HG03521 (cell line): ENCODE measurements at regions not wholly inside any gene's neighbourhood (a gene's known extent, or its start where the extent isn't known, plus 50 kb on each side); places are given as distances from the start of the nearest gene placed in this dataset.

ENCODE experiments used
- ATAC-seq: cut with Tn5 transposase; IDR thresholded peaks from one replicate; pipeline ENCODE4 v1.9.1; 2021; ENCODE audit warnings: mild to moderate bottlenecking, moderate library complexity; ENCODE audit not compliant: unreplicated experiment

DNA sequence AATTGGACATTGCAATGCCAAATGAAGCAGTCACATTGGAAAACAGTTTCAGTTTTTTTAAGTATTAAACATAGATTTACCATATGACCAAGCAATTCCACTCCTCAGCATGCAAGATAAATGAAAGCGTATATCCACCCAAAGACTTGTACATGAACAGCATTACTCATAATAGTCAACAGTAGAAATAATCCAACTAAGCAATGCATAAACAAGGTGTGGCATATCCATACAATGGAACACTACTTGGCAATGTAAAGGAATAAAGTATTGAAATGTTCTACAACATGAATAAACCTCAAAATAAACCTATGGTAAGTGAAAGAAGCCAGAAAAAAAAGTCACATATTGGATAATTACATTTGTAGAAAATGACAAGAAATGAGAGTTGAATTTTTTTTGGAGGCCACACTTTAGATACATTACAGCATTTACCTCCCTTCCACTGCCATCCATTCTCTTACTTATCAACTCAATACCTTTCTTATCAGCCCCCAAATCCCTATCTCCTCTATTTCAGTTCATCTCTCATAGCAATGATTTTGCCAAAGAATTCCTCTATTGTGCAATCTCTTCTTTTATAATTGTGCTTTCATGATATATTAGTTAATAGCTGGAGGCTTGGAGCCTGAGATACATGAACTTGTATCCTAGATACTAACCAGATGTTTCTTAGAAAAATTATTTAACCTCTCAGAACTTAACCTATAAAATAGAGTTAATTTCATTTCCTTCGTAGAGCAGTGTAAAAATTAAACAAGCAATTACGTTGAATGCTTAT lies 414.2 kb upstream of the C1orf87 start:
- no peak for ATAC-seq

GRCh38 chr1:60483509-60483908 lies 409.9 kb upstream of the C1orf87 start:
- no peak for ATAC-seq

- ATAC-seq = no peak
Observed at GRCh38 chr1:60470246-60470645, 396.7 kb upstream of the C1orf87 start.

DNA sequence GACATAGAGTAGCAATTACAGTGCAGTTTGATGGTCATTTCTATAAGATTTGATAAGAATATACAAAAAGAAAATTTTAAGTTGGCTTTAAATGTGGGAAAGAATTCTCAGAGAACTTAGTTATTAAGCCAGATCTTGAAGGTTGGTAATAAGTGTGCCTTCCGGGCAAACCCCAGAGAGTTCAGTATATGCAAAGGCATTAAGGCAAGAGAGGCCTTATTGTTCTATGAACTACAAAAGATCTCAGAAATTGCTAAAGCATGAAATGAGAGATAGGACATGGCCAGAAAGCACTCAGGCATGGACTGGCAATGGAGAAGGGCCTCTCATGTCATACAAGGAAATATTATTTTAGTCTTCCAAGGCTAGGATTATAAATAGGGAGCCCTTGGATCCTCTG lies 390.2 kb upstream of the C1orf87 start:
- no peak for ATAC-seq

DNA sequence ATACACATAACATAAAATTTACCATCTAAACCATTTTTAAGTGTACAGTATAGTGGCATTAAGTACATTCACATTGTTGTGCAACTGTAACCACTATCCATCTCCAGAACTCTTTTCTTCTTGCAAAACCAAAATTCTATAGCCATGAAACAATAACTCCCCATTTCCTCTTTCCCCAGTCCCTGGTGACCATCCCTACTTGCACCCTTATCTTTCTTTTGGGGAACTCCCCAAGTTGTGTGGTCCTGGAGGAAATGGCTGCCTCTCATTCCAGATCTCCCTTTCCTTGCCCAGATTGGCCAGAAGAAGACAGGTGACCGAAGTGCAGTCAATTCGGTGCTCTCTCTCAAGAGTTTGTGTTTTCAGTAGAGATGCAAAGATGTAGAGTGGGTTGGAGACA lies 389.6 kb upstream of the C1orf87 start:
- no peak for ATAC-seq

GRCh38 chr1:60461925-60462595 lies 388.5 kb upstream of the C1orf87 start:
- ATAC-seq = no peak

- no peak for ATAC-seq
Observed at GRCh38 chr1:60458111-60458510, 384.5 kb upstream of the C1orf87 start.

- no peak for ATAC-seq
Observed at GRCh38 chr1:60449876-60450275, 376.3 kb upstream of the C1orf87 start.

DNA sequence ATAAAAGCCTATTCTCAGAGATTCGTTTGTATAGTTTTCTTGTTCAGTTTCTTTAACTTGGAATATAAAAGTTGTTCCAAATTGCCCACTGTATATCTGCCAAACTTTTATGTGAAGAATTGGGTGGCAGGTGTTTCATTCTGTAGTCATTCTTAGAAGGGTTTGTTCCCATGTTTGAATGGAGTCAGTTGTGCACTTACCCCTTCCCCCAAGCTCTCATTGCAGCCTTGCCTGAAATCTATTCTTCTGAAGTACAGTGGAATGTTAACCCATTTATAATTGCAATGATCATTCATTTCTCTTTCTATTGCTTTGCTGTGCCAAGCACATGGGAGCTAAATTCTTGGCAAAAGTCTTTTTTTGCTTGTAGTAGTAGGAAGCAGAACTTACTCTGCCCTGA lies 375.3 kb upstream of the C1orf87 start:
- ATAC-seq = no peak

- ATAC-seq = no peak
Observed at GRCh38 chr1:60444680-60445079, 371.1 kb upstream of the C1orf87 start.

DNA sequence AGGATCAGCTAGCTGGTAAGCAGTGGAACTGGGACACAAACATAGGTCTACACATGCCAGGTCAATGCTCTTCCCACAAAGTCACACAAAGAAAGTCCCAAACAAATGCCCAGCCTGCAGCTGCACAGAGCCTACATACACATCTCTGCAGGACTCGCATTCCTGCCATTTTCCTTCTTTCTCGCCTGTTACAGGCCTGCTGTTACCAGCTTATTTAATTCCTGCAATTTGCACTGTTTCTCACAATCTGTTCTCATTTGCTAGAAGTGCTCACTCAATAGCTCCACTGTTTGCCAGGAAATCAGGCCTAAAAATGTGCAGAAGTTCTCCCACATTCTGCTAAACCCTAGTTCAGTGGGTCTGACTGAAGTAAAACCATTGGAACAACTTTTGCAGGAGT lies 362.6 kb upstream of the C1orf87 start:
- ATAC-seq = no peak

DNA sequence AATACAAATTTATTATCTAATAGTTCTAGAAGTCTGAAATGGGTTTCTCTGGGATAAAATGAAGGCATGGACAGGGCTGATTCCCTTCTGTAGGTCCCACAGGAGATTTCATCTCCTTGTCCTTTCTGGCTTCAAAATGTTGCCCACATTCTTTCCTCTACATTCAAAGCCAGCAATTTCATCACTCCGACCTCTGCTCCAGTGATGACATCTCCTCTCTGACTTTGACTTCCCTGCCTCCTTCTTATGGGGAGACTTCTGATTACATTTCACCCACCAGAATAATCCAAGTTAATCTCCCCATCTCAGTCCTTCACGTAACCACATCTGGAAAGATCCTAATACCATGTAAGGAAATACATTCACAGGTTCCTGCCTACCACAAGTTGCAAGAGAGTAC lies 358.0 kb upstream of the C1orf87 start:
- no peak for ATAC-seq

DNA sequence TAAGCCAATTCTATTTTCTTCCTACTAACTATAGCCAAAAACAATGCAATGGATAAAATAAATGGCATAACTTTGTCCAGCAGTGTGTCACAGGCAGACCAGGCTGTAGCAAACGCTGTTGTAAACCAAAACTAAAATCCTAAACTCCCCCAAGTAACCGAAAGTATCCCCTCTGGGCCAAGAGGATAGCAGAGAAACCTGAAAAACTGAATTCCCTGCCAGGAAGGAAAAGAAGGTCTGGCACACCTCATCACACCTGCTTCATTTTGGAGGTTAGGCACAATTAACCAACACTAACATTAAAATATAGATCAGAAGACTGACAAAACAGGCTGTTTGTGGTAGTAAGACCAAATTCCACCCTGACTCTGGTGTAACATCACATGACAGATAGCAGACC lies 356.8 kb upstream of the C1orf87 start:
- no peak for ATAC-seq

DNA sequence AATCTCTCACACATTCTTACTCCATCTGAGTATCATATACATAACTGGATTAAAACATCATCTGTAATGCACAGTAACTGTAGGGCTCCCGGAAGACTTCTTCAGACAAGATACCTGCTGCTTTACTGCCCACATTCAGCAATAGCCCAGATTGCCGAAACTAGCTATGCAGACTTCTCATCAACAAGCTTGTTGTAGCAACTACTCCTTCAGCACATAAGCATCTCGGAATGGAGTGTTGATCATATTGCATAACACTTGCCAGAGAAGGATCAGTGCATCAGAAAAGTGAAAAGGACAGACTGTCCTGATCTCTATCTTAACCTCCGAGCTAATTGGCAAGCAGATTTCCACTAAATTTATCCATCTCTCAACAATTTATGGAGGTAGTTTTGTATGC lies 354.6 kb upstream of the C1orf87 start:
- ATAC-seq = no peak

- no peak for ATAC-seq
Observed at GRCh38 chr1:60427701-60428100, 354.1 kb upstream of the C1orf87 start.

- no peak for ATAC-seq
Observed at GRCh38 chr1:60427194-60427593, 353.6 kb upstream of the C1orf87 start.

GRCh38 chr1:60425528-60425927 lies 352.0 kb upstream of the C1orf87 start:
- peak; percentile 58 for ATAC-seq

DNA sequence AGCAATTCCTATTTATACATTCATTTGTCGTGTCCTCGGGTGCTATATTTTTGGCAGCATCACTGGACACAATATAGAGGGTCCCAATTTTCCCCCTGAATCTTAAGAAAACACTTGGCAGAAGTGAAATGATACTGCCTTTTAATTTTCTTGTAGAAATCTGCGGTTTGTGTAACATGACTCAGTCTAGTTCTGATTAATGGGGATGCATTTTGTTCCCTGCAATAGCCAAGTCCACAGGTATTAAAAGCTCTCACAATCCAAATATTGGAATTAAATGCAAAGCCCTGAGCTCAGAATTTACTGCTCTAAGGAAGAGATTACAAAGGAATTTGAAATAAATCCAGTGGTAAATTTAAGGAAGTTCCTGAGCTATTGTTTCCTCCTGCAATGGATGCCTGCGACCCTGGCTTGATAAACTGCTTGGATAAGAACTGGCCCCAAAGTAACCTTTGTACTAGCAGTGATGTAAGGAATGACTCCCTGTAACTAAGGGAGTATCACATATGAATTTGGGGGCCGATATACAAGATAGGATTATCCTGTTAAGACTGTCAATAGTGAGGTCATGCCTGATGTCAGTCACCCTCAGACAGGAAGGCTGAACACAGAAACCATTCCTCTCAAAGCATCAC lies 349.7 kb upstream of the C1orf87 start:
- ATAC-seq = no peak

- no peak for ATAC-seq
Observed at GRCh38 chr1:60421965-60422364, 348.4 kb upstream of the C1orf87 start.

GRCh38 chr1:60419023-60419422 lies 345.5 kb upstream of the C1orf87 start:
- ATAC-seq = no peak

- ATAC-seq = no peak
Observed at GRCh38 chr1:60415696-60416095, 342.1 kb upstream of the C1orf87 start.

DNA sequence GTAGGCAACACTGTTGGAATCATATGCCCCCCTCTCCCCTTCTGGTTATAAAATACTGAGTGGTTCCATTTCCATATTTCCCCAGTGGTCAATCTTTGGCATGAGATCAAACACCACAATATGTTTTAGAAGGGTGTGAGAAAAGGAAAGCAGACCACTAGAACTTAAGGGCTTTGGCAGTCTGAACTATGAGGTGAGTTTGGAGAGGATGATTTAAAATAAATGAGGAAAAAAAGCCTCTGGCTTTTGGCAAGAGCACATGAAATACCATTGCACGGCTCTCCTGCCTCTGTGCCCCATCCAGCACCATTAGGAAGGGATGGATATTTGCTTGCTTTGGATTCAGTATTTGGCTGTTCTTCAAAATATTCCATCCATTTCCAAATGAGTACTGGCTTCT lies 339.5 kb upstream of the C1orf87 start:
- ATAC-seq = no peak
